ENCODE measurements at regions not wholly inside any gene's neighbourhood (a gene's known extent, or its start where the extent isn't known, plus 50 kb on each side); places are given as distances from the start of the nearest gene placed in this dataset.

- TF ChIP-seq CTCF (conservative IDR thresholded peaks at IDR 0.05; ENCODE audit: low read length) (no peak), EZH2phosphoT487 (IDR thresholded peaks at IDR 0.05; ENCODE audit: borderline replicate concordance, low read depth, low read length) (no peak)
These were observed 97.1 kb downstream of the PXDC1 start for GRCh38 chr6:3654436-3654835.

Data from OCI-LY7 (cell line).